HG03280 (cell line): ENCODE measurements at regions not wholly inside any gene's neighbourhood (a gene's known extent, or its start where the extent isn't known, plus 50 kb on each side); places are given as distances from the start of the nearest gene placed in this dataset.

Experiments used
- ATAC-seq: cut with Tn5 transposase; IDR thresholded peaks from one replicate; pipeline ENCODE4 v1.9.1; 2021; ENCODE audit warnings: mild to moderate bottlenecking, moderate library complexity; ENCODE audit not compliant: unreplicated experiment

DNA sequence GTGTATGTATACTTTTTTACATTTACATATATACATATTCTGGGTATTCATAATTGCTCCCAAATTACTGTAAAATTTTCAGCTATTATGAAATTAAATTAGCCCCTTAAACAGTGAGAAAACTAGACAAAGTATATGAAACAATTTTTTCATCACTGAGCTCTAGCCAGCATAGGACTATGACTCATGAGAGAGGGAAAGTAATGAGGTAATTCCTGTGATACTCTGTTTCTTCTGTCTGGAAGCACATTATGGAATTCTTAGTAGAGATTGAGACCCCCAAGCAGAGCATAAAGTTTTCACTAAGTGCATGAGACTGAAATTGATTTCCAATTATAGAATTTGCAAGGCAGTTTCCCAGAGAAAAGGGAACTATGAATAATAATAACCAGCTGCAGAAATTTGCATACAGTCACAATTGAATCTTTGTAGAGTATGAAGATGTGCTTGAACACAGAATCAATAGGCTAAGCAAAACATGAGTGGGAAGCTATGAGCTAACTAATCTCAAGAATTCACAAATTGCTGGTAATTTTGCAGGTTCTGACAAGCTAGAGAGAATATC lies 779.3 kb downstream of the ARAP2 start:
- no peak for ATAC-seq

GRCh38 chr4:35491093-35491492 lies 753.2 kb downstream of the ARAP2 start:
- no peak for ATAC-seq

DNA sequence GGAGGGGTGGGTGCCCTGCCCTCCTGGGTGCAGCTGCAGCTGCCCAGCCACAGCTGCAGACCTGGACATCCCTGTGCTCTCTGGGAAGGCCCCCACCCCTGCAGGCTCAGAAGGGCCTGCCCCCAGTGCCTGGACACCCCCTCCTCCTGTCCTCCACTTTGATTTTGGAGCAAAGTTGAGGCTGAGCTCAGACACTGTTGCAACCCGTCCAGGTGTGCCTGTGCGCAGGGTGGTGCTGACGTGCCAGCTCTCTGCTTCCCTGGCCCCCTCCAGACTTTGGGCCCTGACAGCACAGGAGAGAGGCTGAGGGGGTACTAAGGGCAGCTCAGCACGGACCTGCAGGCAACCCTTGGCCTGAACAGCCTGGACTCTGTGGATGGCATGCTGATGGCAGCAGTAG lies 750.3 kb downstream of the ARAP2 start:
- ATAC-seq, result no peak

DNA sequence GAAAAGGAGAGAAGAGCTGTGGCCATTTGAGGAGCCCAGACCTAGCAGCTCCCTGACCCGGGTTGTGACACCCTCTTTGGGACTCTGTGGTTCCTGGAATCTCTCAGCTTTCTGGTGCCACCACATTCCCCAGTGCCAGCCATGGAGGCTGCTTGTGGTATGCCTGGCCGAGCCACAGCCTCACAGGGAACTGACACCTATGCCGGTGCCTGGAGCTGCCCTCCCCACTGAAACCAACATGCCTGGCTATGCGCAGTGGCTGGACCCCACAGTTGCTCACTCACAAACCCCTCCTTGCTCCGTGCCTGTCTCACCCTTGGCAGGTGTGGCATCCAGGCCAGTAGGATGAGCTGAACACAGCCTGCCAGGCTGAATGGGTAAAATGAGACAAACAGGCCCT lies 749.4 kb downstream of the ARAP2 start:
- ATAC-seq, result no peak

DNA sequence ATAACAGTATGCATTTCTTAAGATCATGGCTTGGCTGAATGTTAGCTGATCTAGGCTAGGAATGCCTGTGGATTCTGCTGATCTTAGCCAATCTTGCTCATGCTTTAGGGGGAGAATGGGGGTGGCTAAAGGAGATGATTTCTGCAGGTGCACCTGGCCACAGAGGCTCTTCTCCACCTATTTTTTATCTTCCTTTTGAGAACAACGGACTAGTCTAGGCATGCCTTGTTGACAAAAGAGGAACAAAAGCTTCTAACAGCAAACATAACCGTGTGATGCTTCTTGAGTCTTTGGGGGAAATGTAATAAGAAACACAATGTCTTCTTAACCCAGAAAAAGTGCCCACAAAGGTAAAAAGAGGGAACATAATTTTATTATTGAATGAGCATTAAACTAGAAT lies 743.5 kb downstream of the ARAP2 start:
- no peak for ATAC-seq

- ATAC-seq, result no peak
These were observed 740.9 kb downstream of the ARAP2 start for GRCh38 chr4:35503435-35503834.

DNA sequence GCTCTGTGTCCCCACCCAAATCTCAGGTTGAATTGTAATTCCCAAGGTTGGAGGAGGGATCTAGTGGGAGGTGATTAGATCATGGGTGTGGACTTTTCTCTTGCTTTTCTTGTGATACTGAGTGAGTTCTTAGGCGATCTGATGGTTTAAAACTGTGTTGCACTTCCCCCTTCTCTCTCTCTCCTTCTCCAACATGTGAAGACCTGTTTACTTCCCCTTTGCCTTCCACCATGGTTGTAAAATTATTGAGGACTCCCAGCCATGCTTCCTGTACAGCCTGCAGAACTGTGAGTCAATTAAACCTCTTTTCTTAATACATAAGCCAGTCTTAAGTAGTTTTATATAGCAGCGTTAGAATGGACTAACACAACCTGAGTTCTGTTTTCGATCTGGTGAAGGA lies 738.2 kb downstream of the ARAP2 start:
- ATAC-seq, result no peak

DNA sequence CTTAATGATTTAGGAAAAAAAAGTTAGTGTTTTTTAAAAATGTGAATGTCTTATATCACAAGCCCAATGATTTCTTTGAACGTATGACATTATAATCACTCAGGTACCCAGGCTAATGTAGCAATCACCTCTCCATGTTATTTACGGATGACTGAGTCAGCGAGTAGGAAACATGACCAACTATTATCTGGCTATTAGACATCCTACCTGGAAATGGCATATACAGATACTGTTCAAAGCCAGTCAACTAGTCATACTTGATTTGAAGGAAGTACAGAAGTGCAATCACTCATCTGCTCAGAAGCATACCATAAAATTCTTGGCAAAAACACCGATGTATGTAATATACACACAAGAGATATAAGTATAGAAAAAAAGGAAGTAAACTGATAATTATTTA lies 732.5 kb downstream of the ARAP2 start:
- ATAC-seq, result no peak

GRCh38 chr4:35516102-35516501 lies 728.2 kb downstream of the ARAP2 start:
- no peak for ATAC-seq

DNA sequence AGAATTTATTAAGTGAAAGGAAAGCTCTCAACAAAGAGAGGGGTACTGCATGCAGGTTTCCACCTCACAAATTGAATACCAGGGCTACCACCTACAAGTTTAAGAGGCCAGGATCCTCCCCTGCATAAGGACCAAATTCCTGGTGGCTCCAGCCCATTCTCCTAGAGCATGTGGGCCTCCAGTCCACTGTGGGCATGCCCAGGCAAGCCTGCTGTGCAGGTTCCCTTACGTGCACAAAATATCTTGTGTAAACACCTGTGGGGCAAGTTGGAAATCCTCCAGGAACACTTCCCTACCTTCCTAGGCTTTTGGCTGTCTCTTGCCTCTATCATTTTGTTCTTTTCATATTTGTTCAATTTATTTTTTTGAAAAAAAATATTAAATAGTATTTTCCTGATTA lies 724.3 kb downstream of the ARAP2 start:
- no peak for ATAC-seq

DNA sequence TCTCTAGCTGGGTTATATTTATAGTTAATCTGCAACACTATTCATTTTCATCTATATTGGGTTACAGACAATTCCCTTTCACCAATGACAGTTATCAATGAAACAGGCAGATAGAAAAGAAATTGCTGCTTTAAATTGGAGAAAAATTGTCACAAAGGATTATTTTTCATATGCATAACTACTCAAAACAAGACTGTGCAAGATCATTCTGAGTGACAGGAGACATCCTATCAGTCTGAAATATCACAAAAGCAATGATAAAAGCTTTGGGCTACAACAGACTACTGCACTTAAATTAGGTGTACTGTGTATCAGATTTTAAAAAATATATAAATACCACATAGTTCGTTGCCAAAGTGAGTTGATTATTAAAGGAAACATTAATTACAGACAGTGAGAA lies 722.6 kb downstream of the ARAP2 start:
- ATAC-seq, result no peak

DNA sequence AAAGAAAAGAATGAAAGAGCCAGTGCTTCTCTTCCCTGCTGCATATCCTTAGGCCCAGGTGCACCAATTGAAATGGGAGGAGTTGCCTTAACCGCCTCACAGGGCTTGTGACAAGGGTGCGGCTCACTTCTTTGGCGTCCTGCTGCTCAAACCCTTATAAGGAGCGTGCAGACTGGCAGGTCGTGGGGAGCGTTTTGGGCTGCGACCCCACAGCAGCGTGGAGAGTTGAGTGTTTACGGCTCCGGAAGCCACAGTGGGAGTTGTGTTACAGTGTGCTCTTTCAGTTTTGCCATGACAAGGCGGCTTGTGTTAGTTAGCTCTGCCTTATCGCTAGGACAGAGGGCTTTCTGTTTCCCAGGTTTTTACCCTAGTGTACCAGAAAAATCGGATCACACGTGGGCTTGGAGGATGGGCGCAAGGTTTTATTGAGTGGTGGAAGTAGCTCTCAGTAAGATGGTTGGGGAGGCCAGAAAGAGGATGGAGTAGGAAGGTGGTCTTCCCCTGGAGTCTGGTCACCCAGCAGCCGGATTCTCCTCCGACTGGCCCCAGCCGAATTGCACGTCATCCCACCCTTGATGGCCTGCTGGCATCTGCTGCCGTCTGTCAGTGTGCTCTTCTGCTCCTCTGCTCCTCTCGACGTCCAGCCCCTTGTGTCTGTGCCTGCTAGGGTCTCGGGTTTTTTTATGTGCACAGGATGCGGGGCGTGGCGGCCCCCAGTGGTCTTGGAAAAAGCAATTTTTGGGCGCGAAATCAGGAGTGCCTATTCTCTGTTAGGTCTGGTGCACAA lies 718.9 kb downstream of the ARAP2 start:
- ATAC-seq, result no peak

DNA sequence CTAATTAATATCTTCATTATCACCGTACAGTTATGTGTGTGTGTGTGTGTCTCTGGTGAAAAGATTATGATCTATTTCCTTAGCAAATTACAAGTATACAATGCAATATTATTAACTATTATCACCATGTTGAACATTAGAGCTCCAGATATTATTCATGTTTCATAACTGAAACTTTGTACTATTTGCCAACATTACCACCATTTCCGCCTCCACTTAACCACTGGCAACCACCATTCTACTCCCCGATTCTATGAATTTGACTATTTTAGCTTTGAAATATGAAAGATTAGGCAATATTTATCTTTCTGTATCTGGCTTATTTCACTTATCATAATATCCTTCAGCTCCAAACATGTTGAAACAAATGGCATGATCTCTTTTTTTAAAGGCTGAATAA lies 717.9 kb downstream of the ARAP2 start:
- ATAC-seq, result no peak

GRCh38 chr4:35534962-35535361 lies 709.4 kb downstream of the ARAP2 start:
- ATAC-seq, result no peak

DNA sequence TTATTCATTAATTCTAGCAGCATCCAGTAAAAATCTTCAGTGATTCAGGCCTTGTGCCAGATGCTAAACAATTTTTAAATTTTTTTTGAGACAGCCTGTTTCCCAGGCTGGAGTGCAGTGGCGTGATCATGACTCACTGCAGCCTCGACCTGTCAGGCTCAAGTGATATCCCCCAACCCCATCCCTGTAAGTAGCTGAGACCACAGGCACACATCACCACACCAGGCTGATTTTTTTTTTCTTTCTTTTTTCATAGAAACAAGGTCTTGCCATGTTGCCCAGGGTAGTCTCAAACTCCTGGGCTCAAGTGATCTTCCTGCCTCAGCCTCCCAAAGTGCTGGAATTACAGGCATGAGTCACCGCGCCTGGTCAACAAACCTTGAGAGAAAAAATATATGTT lies 705.5 kb downstream of the ARAP2 start:
- no peak for ATAC-seq

DNA sequence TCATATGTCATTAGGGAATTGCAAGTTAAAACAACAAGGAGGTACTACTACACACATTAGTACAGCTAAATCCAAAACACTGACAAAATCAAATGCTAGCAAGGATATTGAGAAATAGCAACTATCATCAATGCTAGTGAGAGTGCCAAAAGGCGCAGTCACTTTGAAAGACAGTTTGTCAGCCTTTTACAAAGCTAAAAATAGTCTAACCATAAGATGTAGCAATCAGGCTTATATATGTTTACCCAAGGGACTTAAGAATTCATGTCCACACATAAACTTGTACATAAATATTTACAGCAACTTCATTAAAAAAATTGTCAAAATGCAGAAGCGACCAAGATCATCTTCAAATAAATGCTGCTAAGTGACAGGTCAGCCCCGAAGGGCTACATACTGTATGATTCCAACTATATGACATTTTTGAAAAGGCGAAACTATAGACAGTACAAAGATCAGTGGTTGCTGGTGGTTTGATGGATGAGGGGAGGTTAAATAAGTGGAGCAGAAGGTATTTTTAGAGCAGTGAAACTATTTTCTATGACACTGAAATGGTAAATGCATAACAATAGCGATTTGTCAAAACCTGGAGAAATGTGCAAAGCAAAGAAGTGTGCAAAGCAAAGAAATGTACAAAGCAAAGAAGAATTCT lies 704.8 kb downstream of the ARAP2 start:
- no peak for ATAC-seq

GRCh38 chr4:35541146-35541887 lies 703.0 kb downstream of the ARAP2 start:
- ATAC-seq, result no peak

DNA sequence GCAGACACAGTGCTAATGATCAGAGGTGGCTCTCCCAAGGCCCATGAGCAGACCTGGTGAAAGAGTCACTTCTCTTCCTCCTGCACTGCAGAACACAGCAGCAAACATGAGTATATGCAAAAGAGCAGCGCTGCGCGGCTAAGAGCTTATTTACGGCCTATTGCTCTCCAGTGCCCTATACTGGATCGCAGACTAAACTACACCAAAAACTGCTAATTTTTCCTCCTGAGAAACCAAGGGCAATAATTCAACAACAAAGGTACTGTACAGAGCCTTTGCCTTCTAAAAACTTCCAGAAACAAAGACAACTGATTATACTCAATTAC lies 702.5 kb downstream of the ARAP2 start:
- no peak for ATAC-seq

DNA sequence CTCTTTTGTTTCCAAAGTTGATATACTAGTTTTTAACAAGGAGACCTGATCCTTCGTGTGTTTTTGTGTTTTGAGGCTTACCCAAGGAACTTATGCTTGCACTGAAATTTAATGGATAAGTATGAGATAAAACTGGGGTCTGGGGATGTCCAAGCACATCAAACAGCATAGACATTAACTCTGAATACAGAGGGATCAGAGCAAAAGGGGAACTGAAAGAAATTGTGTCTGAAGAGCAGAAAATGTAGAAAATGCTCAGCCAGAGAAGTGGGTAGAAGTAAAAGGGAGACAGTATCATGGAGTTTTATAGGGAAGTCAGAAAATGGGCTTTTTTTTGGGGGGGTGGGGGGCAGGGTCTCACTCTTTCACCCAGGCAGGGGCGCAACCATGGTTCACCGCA lies 695.4 kb downstream of the ARAP2 start:
- no peak for ATAC-seq

DNA sequence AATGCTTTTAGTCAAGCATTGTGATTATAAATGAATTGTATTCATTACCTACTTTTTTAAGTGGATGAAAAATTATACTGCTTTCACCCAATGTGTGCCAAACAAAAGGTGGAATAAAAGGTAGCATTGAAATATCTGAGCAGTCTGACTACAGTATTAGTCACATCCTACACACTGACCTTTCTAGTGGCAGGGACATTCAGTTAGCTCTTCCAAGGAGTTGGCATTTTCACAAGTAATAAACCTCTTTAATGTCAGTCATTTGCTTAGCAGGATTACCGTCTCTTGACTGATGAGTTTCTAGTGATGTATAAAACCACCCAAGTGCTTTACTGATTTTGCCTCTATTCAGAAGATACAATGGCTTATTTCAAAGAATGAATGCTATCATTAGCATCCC lies 687.9 kb downstream of the ARAP2 start:
- no peak for ATAC-seq

GRCh38 chr4:35559559-35560365 lies 684.6 kb downstream of the ARAP2 start:
- no peak for ATAC-seq
